ENCODE measurements at regions not wholly inside any gene's neighbourhood (a gene's known extent, or its start where the extent isn't known, plus 50 kb on each side); places are given as distances from the start of the nearest gene placed in this dataset.

DNA sequence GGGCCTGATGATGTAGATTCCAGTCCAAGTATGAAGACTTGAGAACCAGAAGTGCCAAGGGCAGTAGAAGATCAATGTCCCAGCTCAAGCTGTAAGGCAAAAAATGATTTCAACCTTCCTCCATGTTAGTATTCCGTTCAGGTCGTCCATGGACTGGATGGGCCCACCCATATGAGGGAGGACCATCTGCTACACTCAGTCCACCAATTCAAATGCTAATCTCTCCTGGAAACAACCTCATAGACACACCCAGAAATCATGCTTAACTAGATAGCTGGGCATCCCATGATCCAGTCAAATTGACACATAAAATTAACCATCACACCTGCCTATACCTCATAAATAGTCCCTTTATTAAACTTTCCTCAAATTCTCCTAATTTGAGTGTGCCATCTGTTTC is 73.3 kb upstream of the NFASC start:
- Histone ChIP-seq H3K4me3 (no peak overlapping the region), H3K9me3 (no peaks in the 10 kb centered on the region), H3K27ac (no peak overlapping the region), H3K4me2 (no peak overlapping the region), H3K4me1 (no peaks in the 10 kb centered on the region)
- CTCF ChIA-PET, result interaction anchor here (0.9 to 2.9 kb wide), 4 partner anchors 9 to 232 kb away, joined by 3 to 45 read pairs (median 5); no protein-coding TSS in a partner anchor
- WGBS (ENCODE audit: missing lambda C conversion rate), result 3% methylated on average over 2 of the region's 2 CpGs
- DNase-seq (ENCODE audit: low read depth in 1 of 2, low spot score in 1 of 2) (no peak), ATAC-seq (no peak), FAIRE-seq (no peak)
- TF ChIP-seq RARB (CRISPR knock-in tag; IDR thresholded peaks at IDR 0.05), result no peak
- no peak for TF ChIP-seq MAZ (IDR thresholded peaks at IDR 0.05; ENCODE audit: borderline replicate concordance, low read depth, low read length)
- no peak for TF ChIP-seq GATA3 (IDR thresholded peaks at IDR 0.05; ENCODE audit: borderline replicate concordance)
- POLR2A ChIA-PET, result no interaction called here

GRCh38 chr1:204799630-204800029 is 71.0 kb upstream of the NFASC start:
- Histone ChIP-seq H3K4me1 (no peaks in the 10 kb centered on the region), H3K9me3 (no peaks in the 10 kb centered on the region), H3K4me2 (no peak overlapping the region), H3K27ac (no peak overlapping the region), H3K4me3 (no peak overlapping the region)
- POLR2A ChIA-PET, result no interaction called here
- FAIRE-seq (no peak), ATAC-seq (no peak), DNase-seq (ENCODE audit: low read depth in 1 of 2, low spot score in 1 of 2) (no peak)
- CTCF ChIA-PET, result interaction anchor here (2.9 to 10.4 kb wide), 2 partner anchors 7 to 231 kb away, joined by 45 to 591 read pairs; no protein-coding TSS in a partner anchor
- WGBS (ENCODE audit: missing lambda C conversion rate), result 58% methylated on average over 2 of the region's 2 CpGs
- TF ChIP-seq GATA3 (IDR thresholded peaks at IDR 0.05; ENCODE audit: borderline replicate concordance) (no peak), RNF2 (IDR thresholded peaks at IDR 0.05; ENCODE audit: borderline replicate concordance, low read depth) (no peak), HEYL (CRISPR knock-in tag; IDR thresholded peaks at IDR 0.05) (no peak), CBX2 (IDR thresholded peaks at IDR 0.05; ENCODE audit: borderline replicate concordance, low read depth) (no peak), EHF (CRISPR knock-in tag; IDR thresholded peaks at IDR 0.05) (no peak)
- TF ChIP-seq, protein P1, sequence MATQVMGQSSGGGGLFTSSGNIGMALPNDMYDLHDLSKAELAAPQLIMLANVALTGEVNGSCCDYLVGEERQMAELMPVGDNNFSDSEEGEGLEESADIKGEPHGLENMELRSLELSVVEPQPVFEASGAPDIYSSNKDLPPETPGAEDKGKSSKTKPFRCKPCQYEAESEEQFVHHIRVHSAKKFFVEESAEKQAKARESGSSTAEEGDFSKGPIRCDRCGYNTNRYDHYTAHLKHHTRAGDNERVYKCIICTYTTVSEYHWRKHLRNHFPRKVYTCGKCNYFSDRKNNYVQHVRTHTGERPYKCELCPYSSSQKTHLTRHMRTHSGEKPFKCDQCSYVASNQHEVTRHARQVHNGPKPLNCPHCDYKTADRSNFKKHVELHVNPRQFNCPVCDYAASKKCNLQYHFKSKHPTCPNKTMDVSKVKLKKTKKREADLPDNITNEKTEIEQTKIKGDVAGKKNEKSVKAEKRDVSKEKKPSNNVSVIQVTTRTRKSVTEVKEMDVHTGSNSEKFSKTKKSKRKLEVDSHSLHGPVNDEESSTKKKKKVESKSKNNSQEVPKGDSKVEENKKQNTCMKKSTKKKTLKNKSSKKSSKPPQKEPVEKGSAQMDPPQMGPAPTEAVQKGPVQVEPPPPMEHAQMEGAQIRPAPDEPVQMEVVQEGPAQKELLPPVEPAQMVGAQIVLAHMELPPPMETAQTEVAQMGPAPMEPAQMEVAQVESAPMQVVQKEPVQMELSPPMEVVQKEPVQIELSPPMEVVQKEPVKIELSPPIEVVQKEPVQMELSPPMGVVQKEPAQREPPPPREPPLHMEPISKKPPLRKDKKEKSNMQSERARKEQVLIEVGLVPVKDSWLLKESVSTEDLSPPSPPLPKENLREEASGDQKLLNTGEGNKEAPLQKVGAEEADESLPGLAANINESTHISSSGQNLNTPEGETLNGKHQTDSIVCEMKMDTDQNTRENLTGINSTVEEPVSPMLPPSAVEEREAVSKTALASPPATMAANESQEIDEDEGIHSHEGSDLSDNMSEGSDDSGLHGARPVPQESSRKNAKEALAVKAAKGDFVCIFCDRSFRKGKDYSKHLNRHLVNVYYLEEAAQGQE (IDR thresholded peaks at IDR 0.05), result no peak
- TF ChIP-seq, protein P2, sequence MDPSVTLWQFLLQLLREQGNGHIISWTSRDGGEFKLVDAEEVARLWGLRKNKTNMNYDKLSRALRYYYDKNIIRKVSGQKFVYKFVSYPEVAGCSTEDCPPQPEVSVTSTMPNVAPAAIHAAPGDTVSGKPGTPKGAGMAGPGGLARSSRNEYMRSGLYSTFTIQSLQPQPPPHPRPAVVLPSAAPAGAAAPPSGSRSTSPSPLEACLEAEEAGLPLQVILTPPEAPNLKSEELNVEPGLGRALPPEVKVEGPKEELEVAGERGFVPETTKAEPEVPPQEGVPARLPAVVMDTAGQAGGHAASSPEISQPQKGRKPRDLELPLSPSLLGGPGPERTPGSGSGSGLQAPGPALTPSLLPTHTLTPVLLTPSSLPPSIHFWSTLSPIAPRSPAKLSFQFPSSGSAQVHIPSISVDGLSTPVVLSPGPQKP (IDR thresholded peaks at IDR 0.05; ENCODE audit: low read depth, low read length), result no peak

GRCh38 chr1:204801211-204801610 is 69.5 kb upstream of the NFASC start:
- 5% methylated on average over 1 of the region's 1 CpG for WGBS (ENCODE audit: missing lambda C conversion rate)
- POLR2A ChIA-PET, result no interaction called here
- ATAC-seq (no peak), DNase-seq (ENCODE audit: low read depth in 1 of 2, low spot score in 1 of 2) (no peak), FAIRE-seq (no peak)
- no peaks in the 10 kb centered on the region for H3K9me3 ChIP-seq
- no peak overlapping the region for H3K27ac ChIP-seq
- TF ChIP-seq MAFK (IDR thresholded peaks at IDR 0.05; ENCODE audit: partially characterized antibody) (peak; percentile 22), NR3C1 (IDR thresholded peaks at IDR 0.05) (no peak)
- no peak overlapping the region for H3K4me2 ChIP-seq
- H3K4me1 ChIP-seq, result no peaks in the 10 kb centered on the region
- no peak overlapping the region for H3K4me3 ChIP-seq
- CTCF ChIA-PET, result interaction anchor here (0.6 to 10.4 kb wide), 6 partner anchors 8 to 586 kb away, joined by 3 to 591 read pairs (median 3); no protein-coding TSS in a partner anchor

DNA sequence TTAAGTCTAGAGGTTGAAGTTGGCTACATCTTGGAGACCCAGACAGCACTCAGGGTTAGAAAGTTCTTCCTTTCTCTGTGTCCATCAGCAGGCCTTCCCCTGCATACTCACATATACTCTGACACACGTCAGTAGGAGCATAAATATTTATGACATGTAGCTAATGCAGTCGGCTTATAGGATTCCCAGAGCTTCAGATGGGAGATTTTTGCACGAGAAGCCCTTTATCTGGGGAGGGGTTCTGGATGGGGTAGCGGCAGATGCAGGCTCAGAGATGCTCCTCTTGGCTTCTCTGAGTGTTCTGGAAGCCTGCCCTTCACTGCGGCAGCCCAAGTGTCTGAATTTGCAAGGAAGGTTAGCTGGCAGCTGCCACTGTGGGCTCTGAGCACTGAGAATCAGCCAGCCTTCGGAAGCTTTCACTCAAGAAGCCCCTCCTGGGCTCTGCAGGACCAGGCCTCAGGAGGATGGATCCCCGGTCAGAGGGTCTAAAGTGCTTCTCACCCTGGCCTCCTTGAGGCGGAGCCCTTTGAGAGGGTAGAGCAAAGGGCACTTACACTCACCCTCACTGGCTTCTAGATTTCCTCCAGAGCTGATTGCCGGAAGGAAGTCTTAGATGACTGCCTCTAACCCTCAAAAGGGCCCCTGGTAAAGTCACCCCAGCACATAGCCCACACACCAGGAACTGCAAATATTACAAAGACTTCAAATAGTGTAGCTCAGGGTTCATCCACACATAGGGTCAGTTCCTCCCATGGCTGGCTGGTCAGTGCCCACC is 68.1 kb upstream of the NFASC start:
- DNase-seq (ENCODE audit: low read depth in 1 of 2, low spot score in 1 of 2) (no peak), ATAC-seq (no peak), FAIRE-seq (no peak)
- H3K4me2 ChIP-seq, result no peak overlapping the region
- TF ChIP-seq ZC3H11A (IDR thresholded peaks at IDR 0.05) (no peak), CBX8 (IDR thresholded peaks at IDR 0.05) (no peak), NR3C1 (IDR thresholded peaks at IDR 0.05) (no peak), BHLHE40 (IDR thresholded peaks at IDR 0.05; ENCODE audit: low read depth, low read length) (no peak), EHF (CRISPR knock-in tag; IDR thresholded peaks at IDR 0.05) (no peak), KDM1A (IDR thresholded peaks at IDR 0.05; ENCODE audit: low read depth) (no peak), HEYL (CRISPR knock-in tag; IDR thresholded peaks at IDR 0.05) (no peak), HDAC2 (IDR thresholded peaks at IDR 0.05) (no peak), FOXS1 (CRISPR knock-in tag; IDR thresholded peaks at IDR 0.05) (no peak), KDM5A (IDR thresholded peaks at IDR 0.05) (no peak)
- TF ChIP-seq, protein P2 (IDR thresholded peaks at IDR 0.05; ENCODE audit: low read depth, low read length), result no peak
- TF ChIP-seq, protein P3, sequence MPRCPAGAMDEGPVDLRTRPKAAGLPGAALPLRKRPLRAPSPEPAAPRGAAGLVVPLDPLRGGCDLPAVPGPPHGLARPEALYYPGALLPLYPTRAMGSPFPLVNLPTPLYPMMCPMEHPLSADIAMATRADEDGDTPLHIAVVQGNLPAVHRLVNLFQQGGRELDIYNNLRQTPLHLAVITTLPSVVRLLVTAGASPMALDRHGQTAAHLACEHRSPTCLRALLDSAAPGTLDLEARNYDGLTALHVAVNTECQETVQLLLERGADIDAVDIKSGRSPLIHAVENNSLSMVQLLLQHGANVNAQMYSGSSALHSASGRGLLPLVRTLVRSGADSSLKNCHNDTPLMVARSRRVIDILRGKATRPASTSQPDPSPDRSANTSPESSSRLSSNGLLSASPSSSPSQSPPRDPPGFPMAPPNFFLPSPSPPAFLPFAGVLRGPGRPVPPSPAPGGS (IDR thresholded peaks at IDR 0.05), result no peak
- POLR2A ChIA-PET, result no interaction called here
- H3K27ac ChIP-seq, result no peak overlapping the region
- H3K9me3 ChIP-seq, result no peaks in the 10 kb centered on the region
- H3K4me3 ChIP-seq, result no peak overlapping the region
- CTCF ChIA-PET, result interaction anchor here (1.0 to 10.4 kb wide), 11 partner anchors 10 to 299 kb away, joined by 3 to 591 read pairs (median 4); no protein-coding TSS in a partner anchor
- WGBS (ENCODE audit: missing lambda C conversion rate), result 33% methylated on average over 8 of the region's 9 CpGs
- H3K4me1 ChIP-seq, result no peaks in the 10 kb centered on the region

Measured in A549 (cell line).